ENCODE measurements at regions not wholly inside any gene's neighbourhood (a gene's known extent, or its start where the extent isn't known, plus 50 kb on each side); places are given as distances from the start of the nearest gene placed in this dataset.

GRCh38 chr4:19544446-19545125, 707.1 kb upstream of the SLIT2 start:
- DNase-seq (ENCODE audit: low spot score) (no peak), ATAC-seq (no peak)

GRCh38 chr4:19540859-19541540, 710.7 kb upstream of the SLIT2 start:
- no peak for DNase-seq (ENCODE audit: low spot score)
- no peak for ATAC-seq

GRCh38 chr4:19539201-19539600, 712.5 kb upstream of the SLIT2 start:
- ATAC-seq = no peak

GRCh38 chr4:19534159-19534558, 717.5 kb upstream of the SLIT2 start:
- DNase-seq (ENCODE audit: low spot score) = no peak
- ATAC-seq = no peak

More at GRCh38 chr4:19539201-19539600, 712.5 kb upstream of the SLIT2 start:
- DNase-seq (ENCODE audit: low spot score) = no peak

GRCh38 chr4:19531906-19532848, 719.5 kb upstream of the SLIT2 start:
- DNase-seq (ENCODE audit: low spot score) (no peak), ATAC-seq (no peak)

GRCh38 chr4:19523964-19524363, 727.7 kb upstream of the SLIT2 start:
- DNase-seq (ENCODE audit: low spot score) = no peak
- ATAC-seq = no peak

- ATAC-seq = no peak
- no peak for DNase-seq (ENCODE audit: low spot score)
Observed at GRCh38 chr4:19522966-19523365, 728.7 kb upstream of the SLIT2 start.

GRCh38 chr4:19520939-19521520, 730.7 kb upstream of the SLIT2 start:
- DNase-seq (ENCODE audit: low spot score) = no peak
- ATAC-seq = no peak

GRCh38 chr4:19514276-19515070, 737.2 kb upstream of the SLIT2 start:
- no peak for DNase-seq (ENCODE audit: low spot score)
- no peak for ATAC-seq

GRCh38 chr4:19512086-19512485, 739.6 kb upstream of the SLIT2 start:
- ATAC-seq (no peak), DNase-seq (ENCODE audit: low spot score) (no peak)

- ATAC-seq (no peak), DNase-seq (ENCODE audit: low spot score) (no peak)
Observed at GRCh38 chr4:19510993-19511392, 740.7 kb upstream of the SLIT2 start.

GRCh38 chr4:19508442-19508841, 743.3 kb upstream of the SLIT2 start:
- ATAC-seq = no peak
- DNase-seq (ENCODE audit: low spot score) = no peak

- DNase-seq (ENCODE audit: low spot score) (no peak), ATAC-seq (no peak)
Observed at GRCh38 chr4:19497705-19498104, 754.0 kb upstream of the SLIT2 start.

- no peak for ATAC-seq
Observed at GRCh38 chr4:19496756-19497155, 754.9 kb upstream of the SLIT2 start.

GRCh38 chr4:19494961-19495360, 756.7 kb upstream of the SLIT2 start:
- ATAC-seq = no peak

More at GRCh38 chr4:19496756-19497155, 754.9 kb upstream of the SLIT2 start:
- no peak for DNase-seq (ENCODE audit: low spot score)

GRCh38 chr4:19492606-19493005, 759.1 kb upstream of the SLIT2 start:
- DNase-seq (ENCODE audit: low spot score) (no peak), ATAC-seq (no peak)

More at GRCh38 chr4:19494961-19495360, 756.7 kb upstream of the SLIT2 start:
- DNase-seq (ENCODE audit: low spot score) = no peak

GRCh38 chr4:19486400-19486799, 765.3 kb upstream of the SLIT2 start:
- no peak for ATAC-seq
- no peak for DNase-seq (ENCODE audit: low spot score)

GRCh38 chr4:19478791-19479190, 772.9 kb upstream of the SLIT2 start:
- no peak for ATAC-seq
- no peak for DNase-seq (ENCODE audit: low spot score)

GRCh38 chr4:19473569-19473968, 778.1 kb upstream of the SLIT2 start:
- no peak for ATAC-seq
- no peak for DNase-seq (ENCODE audit: low spot score)

GRCh38 chr4:19472666-19473065, 779.0 kb upstream of the SLIT2 start:
- ATAC-seq = no peak
- no peak for DNase-seq (ENCODE audit: low spot score)

Data from left lobe of liver (tissue), 2 donors.